ENCODE measurements at regions not wholly inside any gene's neighbourhood (a gene's known extent, or its start where the extent isn't known, plus 50 kb on each side); places are given as distances from the start of the nearest gene placed in this dataset.

DNA sequence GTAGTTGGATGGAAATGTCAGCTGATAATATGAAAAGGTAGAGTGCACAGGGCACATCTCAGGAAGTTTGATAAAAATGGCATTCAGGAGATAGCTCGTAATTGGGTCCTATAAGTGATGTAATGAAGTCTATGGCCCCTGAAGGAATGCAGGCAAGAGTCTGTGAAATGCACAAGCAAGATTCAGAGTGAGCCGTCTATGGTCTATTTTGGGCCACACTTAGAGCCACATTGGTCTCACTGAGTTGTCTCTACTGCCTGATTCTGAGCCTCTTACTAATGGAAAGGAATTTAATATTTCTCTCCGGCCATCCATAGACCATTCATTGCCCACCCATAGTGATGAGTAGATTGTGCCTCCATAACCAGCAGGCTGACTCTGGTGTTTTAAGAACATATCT lies 111.3 kb upstream of the KCNN2 start:
- DNase-seq (ENCODE audit: low read depth in 2 of 2), result no peak

DNA sequence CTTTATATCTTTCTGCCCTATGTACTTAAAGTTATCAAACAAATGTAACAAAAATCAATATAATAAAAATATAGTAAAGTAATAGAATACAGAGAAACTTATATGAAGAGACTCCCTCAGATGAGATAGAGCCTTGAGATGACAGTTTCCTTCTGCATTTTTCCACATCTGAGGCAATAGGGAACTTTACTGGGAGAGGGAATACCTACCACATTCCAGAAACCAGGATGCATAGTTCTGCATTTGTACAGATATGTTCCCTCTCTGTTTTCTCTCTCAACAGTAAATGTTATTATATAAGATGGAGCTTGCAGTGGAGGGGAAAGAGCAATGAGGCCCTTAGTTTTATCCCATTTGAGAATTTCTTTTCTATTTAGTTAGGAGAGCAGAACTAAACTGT lies 109.6 kb upstream of the KCNN2 start:
- no peak for DNase-seq (ENCODE audit: low read depth in 2 of 2)

DNA sequence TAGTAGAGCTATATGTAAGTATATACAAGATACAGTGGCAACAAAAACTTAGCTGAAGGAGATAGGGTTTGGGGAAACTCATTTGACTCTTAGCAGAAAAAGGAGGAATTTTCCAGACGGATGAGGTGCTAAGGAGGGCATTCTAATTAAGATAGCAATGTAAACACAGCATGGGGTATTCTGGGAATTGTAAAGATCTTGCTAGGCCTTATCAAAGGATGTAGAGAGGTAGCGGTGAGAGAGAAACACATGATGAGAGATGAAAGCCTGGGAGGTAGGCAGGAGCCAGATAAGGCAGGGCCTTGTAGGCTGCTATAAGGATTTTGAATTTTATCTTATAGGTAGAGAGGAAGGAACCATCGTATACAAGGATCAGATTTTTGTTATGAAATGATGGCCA lies 106.6 kb upstream of the KCNN2 start:
- DNase-seq (ENCODE audit: low read depth in 2 of 2), result no peak

DNA sequence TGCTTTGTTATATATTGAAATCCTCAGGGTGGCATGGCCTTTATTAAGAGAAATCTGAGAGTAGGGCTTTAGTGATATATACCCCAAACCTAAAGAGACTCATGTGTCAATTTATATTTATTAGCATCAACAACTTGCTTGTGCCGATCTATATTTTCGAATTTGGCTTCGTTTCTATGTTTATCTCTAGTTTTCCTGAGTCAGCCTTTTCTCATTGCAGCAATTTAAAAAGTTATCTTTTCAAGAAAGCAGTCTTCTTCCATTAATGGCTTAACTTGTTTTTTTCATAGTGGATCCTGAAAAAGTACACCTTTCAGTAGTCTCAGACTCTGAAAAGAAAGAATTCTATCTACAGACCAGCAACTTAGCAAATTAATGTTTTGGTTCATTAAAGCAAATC lies 99.9 kb upstream of the KCNN2 start:
- no peak for DNase-seq (ENCODE audit: low read depth in 2 of 2)

DNA sequence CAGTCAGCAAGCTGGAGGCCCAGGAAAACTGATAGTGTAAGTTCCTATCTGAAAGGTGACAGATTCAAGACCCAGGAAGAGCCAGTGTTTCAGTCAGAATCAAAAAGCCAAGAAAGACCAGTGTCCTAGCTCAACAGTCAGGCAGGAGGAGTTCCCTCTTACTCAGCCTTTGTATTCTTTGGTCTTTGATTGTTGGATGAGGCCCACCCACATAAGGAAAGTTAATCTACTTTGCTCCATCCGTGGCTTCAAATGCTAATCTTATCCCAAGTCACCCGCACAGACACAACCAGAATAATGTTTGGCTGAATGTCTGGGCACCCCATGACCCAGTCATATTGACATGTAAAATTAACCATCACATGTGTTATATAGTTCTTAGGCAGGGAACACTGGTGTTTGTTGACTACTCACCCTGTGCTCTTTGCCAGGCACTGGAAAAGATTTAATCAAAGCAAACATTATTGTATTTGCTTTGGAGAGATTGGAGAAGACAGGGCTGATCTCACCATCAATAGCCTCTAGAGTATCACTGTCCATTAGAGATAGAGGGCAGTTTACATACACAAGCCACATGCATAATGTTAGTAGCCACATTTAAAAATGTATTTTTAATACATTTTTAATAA lies 96.3 kb upstream of the KCNN2 start:
- DNase-seq (ENCODE audit: low read depth in 2 of 2), result no peak

DNA sequence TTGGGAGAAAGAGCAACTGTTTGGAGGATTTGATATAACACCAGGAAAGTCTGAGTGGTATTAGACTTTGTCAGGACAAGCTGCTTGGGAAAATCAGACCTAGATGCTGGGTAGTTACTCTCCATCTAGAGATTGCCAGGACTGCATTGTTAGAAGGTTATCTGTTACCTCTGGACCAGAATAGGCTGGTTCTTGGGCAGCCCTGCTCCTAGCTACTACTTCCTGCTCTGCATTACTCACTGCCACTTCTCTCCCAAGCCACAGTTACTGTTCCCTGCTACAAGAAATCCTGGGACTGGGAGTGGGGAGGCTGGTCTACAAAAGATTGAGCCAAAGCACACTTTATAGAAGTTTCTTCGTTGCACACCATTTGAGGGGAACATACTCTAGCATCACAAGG lies 95.5 kb upstream of the KCNN2 start:
- DNase-seq (ENCODE audit: low read depth in 2 of 2), result no peak

DNA sequence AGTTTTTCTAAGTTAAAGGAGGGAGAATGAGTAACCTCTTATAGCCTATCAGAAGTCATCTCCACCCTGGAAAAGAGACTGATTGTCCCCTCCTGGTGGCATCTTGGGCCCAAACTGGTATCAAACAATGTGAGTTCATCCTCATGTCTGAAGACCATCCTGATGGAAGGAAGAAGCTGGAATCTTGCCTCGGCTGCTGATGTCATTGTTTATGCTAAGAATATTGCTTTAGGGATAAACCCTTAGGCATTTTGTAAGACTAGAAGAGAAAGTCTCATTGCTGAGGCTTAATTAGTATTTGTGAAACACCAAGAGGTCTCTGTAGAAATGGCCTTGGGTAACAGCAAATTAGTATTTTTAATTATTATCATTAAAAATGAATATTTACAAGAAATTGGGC lies 65.7 kb upstream of the KCNN2 start:
- DNase-seq (ENCODE audit: low read depth in 2 of 2), result no peak

DNA sequence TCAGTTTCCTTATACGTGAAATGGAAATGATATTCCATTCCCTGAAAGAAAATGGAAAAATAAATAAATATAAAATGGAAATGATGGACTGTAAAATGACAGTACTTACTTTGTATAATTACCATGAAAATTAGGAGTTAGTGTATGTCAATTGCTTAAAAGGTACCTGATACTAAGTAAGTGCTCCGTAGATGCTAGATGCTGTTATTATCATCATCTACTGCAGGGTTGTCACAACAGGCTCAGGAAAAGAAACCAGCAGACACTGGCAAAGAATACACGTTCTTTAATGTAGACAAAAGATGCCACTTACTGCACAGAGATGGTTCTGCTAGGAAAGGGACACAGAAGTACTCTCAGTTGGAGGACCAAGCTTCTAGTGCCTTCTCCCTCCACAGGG lies 64.0 kb upstream of the KCNN2 start:
- no peak for DNase-seq (ENCODE audit: low read depth in 2 of 2)

DNA sequence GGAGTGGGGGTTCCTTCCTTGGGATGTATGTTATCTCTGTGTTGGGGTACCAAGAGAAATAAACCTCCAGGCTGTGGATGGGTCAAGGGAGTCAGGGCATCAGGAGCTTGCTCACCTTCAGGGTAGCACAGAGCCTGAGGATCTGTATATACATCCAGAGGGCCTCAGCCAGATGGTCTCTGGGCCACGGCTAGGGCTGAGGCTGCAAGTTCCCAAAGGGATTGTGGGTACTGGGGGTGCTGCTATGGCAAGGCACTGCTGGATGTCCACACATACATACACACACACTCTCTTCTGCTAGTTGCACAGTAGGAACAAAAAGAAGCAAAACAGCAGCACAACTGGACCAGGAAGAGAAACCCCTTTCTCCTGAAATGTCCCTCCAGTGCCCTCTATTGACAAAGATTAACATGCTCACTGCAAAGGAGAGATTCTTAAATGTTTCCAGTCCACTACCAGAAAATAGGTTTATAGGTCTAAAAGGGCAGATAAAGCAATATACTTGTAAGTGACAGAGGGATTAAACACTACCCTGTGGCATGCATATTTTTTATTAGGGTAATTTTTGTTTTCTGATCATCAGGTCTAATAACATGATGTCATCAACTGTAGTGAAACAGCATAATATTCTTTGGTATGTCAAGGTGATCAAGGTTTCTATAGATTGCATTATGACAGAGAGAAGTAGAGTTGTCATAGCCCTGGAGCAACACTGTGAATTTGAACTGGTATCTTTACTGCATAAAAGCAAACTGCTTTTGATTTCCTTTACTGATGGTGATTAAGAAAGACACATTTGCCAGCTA lies 56.3 kb upstream of the KCNN2 start:
- no peak for DNase-seq (ENCODE audit: low read depth in 2 of 2)

DNA sequence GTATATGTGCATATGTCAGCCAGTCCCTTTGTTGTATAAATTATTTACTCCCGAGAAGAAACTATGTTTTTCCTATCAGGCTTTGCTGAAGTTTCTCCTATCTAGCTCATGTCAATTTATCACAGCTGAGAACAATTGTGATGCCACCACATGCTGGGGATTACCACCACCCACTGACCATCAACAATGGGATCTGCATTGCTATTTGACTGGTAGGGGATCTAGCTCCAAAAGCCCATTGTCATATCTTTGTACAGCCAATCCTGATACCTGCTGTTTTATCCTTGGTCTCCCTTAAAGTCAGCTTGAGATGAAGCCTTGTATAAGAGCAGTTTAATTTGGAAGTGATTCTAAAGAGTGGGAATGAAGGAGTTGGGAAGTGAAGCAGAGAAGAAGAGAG lies 53.9 kb upstream of the KCNN2 start:
- no peak for DNase-seq (ENCODE audit: low read depth in 2 of 2)

DNA sequence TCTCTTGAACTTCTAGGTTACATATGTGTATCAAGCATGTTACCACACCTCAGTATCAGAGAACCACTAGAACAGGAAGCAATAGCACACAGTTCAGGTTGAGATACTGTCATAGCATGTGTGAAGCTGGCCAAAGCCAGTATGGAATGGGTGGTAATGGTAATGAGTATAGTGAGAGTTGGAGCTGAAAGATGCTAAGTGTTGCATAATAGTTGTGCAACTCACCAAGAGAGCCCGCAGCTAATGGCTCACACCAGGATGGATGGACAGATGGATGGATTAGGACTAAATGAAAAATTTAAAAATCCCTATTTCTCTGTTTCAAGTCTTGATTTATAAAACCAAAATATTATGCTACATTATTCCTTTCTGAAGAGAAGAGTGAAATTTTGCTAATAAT lies 53.4 kb upstream of the KCNN2 start:
- no peak for DNase-seq (ENCODE audit: low read depth in 2 of 2)

DNA sequence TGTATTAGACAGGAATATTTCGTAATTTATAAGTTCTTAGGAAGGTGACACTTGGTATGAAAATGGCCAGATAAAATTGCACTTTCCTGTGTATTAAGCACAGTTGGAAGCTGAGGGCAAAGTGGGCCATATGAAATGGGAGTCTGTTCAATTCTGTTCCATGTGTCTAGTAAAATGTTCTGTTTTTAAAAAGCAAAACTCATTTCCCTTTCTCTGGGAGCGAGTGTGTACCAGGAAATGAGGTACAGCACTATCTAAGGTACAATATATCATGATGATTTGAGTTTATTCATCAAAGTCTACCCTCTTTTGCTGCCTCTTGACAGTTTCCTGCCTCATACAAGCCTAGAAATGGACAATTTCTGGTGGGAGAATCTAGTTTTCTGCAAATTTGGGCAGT lies 51.2 kb upstream of the KCNN2 start:
- DNase-seq (ENCODE audit: low read depth in 2 of 2), result no peak

DNA sequence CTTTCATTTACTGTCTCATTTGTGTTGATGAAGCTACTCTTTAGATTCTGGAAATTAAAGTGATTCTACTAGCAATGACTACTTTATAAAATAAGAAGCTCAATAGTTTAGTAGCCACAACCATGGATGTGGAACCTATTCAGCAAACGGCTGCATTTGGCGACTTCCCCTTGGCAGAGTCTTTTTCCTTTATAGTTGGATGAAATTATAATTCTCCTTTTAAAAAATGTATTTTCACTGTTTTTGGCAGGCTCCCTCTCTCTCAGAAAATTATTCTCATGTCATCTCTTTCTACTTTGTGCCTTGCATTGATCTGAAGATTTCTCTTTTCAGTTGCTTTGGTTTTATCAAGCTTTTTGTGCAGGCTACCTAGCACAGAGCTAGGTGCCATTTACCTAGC lies 50.6 kb upstream of the KCNN2 start:
- no peak for DNase-seq (ENCODE audit: low read depth in 2 of 2)

DNA sequence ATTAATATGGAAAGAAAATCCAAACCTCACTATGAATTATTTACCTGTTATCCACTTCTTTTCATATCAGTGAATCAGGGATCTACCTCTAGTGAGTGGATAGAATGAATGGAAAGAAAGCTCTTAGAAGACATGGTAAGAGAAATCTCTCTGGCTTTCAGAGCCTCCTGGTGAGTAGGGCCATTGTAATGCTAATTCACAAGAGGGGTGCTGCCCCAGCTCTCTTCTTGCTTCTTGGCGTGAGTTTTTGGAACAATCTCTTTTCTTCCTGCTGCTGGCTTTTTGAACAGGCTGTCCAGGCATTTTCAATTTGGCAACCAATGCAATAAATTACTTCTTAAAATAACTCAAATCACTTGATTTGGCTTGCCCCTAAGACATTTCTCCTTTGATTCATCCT lies 49.9 kb upstream of the KCNN2 start:
- no peak for DNase-seq (ENCODE audit: low read depth in 2 of 2)
